Stimulated activated CD4-positive, alpha-beta T cell treated with anti-CD3 and anti-CD28 coated beads, Interleukin-1b, Interleukin-23, amount 100 ng/mL, for 4 hours (primary cell): ENCODE measurements at regions not wholly inside any gene's neighbourhood (a gene's known extent, or its start where the extent isn't known, plus 50 kb on each side); places are given as distances from the start of the nearest gene placed in this dataset.
A peak's percentile ranks its signal among the peaks of the same experiment; 100 is the strongest.
"Not testable (repeated sequence)": the region's sequence is repeated elsewhere in the genome, so short reads cannot be mapped to it uniquely, and the experiment has no call there.

Source experiments
- DNase-seq, 2 donors: peaks; one replicate each; pipeline ENCODE4 v3.0.0-alpha.2; 2020; ENCODE audit warnings: low read depth in 2 of 2

DNA sequence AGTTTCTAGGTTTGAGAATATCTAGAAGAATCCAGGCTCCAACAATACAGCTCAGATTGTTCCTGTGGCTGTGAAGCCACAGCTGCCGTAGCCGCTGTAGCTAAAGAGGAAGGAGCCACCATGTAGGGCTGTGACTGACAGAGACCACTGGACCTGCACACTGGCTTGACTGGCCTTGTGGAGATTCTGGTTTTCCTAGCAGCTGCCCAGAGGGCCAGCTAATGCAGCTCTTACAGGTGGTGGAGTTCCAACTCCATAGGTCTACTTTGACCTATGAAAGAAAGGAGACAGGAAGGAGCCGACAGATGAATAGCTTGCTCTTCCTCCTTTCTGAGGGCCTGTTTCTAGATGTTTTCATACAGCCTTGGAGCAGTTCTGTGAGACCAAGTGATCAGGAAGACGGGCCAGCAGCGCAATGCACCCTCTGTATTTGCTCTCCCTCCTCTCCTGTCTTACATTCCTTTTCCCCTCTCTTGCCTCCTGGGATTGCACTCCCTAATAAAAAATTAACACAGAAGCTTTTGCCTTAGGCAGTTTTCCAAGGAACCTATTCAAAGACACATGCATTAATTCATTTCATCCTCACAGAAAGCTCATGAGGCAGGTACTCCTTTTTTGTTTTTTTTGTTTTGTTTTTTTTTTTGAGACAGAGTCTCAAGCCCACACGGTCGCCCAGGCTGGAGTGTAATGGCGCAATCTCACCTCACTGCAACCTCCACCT lies 51.8 kb upstream of the MYB start:
- no peak for DNase-seq

- peak; percentile 34 to 39 for DNase-seq
These were observed 52.7 kb upstream of the MYB start for GRCh38 chr6:135128268-135128914.

GRCh38 chr6:135126729-135127128 lies 54.4 kb upstream of the MYB start:
- no peak for DNase-seq

DNA sequence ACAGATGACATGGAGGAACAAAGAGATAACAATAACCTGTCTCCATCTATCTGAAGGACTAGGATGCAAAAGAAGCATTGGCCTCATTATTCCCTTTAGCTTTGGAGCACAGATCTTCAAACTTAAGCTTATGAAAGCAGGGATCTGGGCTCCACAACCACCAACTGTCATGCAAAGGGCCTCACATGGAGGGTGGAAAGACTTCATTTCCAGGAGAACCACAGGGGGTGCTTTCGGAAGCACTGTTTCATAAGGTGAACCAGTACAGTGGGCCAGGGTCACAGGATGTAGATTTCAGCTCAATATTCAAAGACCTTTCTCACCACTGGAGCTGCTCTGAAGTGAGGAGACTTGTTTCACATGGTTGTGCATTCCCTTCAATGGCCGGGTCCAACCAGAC lies 55.1 kb upstream of the MYB start:
- DNase-seq = no peak

DNA sequence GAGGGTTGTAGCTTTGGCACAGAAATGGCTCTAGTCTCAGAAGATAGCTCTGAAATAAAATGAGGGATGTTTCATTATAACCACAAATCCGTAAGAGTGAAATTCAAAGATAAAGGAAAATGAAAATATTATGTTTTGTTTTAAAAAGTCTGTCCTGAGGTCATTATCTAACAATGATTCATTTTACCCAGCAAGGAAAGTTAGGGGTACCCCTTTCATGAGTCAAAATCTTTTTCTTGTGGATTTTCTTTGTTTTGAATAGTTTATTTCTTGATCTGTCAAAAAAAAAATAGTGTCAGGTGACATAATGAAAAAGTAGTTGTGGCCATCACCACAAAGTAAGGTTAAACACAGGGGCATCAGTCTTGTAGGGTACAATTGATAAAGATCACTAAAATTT lies 59.7 kb upstream of the MYB start:
- DNase-seq = no peak

DNA sequence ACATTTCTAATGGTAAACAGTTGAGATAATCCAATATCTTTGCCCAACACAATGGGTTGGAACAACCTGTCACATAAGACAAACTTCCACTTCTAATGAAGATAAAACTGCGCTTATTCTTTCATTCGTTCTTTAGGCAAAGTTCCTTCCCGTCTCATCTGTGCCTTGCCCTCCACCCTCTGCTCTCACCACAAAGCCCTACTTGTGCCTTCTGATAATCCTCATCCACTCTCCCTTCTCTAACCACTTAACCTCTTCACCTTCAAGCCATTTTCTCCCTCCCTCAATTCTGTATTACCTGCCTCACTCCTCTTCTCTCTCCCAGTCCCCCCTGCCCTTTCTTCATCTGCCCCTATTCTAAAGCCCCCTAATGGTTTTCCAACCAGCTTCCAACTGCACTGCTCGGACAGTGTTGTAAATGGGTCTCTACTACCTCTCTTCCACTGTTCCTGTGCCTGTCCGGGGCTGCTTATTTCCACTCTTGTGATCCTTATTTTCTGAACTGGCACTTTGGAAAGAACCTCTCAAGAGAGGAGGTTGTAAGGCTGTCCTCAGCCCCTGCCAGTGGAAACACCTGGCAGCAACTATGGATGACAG lies 62.9 kb upstream of the MYB start:
- DNase-seq = no peak

GRCh38 chr6:135117413-135117968 lies 62.9 kb upstream of the HBS1L start:
- no peak for DNase-seq

- no peak for DNase-seq
These were observed 61.9 kb upstream of the HBS1L start for GRCh38 chr6:135116571-135116970.

GRCh38 chr6:135115834-135116233 lies 61.2 kb upstream of the HBS1L start:
- no peak for DNase-seq

DNA sequence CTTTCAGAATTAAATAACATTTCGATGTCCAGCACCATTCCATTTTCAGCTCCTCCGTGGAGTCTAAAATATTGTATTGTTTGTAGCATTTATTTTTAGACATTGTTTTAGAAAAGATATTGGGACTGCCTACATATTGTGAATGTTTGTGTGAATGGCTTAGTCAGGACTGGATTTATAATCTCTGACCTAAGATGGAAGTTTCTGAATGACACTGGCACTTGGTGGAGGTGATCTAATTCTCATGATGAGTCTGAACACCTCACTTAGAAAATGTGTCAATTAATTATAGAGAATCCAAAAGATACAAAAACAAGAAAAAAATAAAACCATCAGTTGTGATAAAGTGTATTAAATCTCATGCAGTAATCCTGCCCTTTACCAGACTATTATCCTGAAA lies 60.8 kb upstream of the HBS1L start:
- no peak for DNase-seq

GRCh38 chr6:135114355-135115145 lies 59.9 kb upstream of the HBS1L start:
- DNase-seq = peak in 1 of 2 donors; percentile 31

- DNase-seq = no peak
These were observed 59.2 kb upstream of the HBS1L start for GRCh38 chr6:135113860-135114259.

- not testable (repeated sequence) for DNase-seq
These were observed 58.3 kb upstream of the HBS1L start for GRCh38 chr6:135112951-135113350.

GRCh38 chr6:135110261-135110781 lies 55.7 kb upstream of the HBS1L start:
- not testable (repeated sequence) for DNase-seq

- no peak for DNase-seq
These were observed 55.1 kb upstream of the HBS1L start for GRCh38 chr6:135109761-135110160.

GRCh38 chr6:135108692-135109091 lies 54.1 kb upstream of the HBS1L start:
- no peak for DNase-seq

- no peak for DNase-seq
These were observed 52.0 kb upstream of the HBS1L start for GRCh38 chr6:135106611-135107010.

GRCh38 chr6:135105710-135106109 lies 51.1 kb upstream of the HBS1L start:
- DNase-seq = no peak

GRCh38 chr6:135105299-135105698 lies 50.7 kb upstream of the HBS1L start:
- no peak for DNase-seq
